IMR-90 (cell line): ENCODE measurements at regions not wholly inside any gene's neighbourhood (a gene's known extent, or its start where the extent isn't known, plus 50 kb on each side); places are given as distances from the start of the nearest gene placed in this dataset.

ENCODE experiments used
- BHLHE40 ChIP-seq: fragments of 150-350 bp; IDR thresholded peaks from 2 replicates; pipeline ENCODE4 v1.6.1; 2016; ENCODE audit warnings: mild to moderate bottlenecking, low read depth, low read length
- CEBPB ChIP-seq: IDR thresholded peaks from 2 replicates; pipeline ENCODE4 v1.6.1; 2012; ENCODE audit warnings: low read depth, low read length, improper control_type of control experiment
- CHD1 ChIP-seq: IDR thresholded peaks from 2 replicates; pipeline ENCODE4 v1.6.1; 2012; ENCODE audit warnings: low read depth, low read length, improper control_type of control experiment
- FOS ChIP-seq: fragments of 150-350 bp; IDR thresholded peaks from 2 replicates; pipeline ENCODE4 v1.6.1; 2016; ENCODE audit warnings: low read depth, low read length
- MXI1 ChIP-seq: IDR thresholded peaks from 2 replicates; pipeline ENCODE4 v1.6.1; 2012; ENCODE audit warnings: low read depth, mild to moderate bottlenecking, low read length, moderate library complexity, borderline replicate concordance
- NFE2L2 ChIP-seq: fragments of 150-350 bp; IDR thresholded peaks from 2 replicates; pipeline ENCODE4 v1.6.1; 2016; ENCODE audit warnings: low read depth, mild to moderate bottlenecking, low read length
- POLR2A ChIP-seq: IDR thresholded peaks from 2 replicates; pipeline ENCODE4 v1.6.1; 2012; ENCODE audit warnings: mild to moderate bottlenecking, low read depth, low read length
- RAD21 ChIP-seq: IDR thresholded peaks from 2 replicates; pipeline ENCODE4 v1.6.1; 2012; ENCODE audit warnings: low read length, improper control_type of control experiment
- RCOR1 ChIP-seq: IDR thresholded peaks from 2 replicates; pipeline ENCODE4 v1.6.1; 2012; ENCODE audit warnings: mild to moderate bottlenecking, low read length, improper control_type of control experiment; ENCODE audit not compliant: insufficient replicate concordance
- RFX5 ChIP-seq: IDR thresholded peaks from 2 replicates; pipeline ENCODE4 v1.8.0; 2012; ENCODE audit warnings: low read depth, mild to moderate bottlenecking, low read length, moderate library complexity
- SMC3 ChIP-seq: fragments of 150-350 bp; IDR thresholded peaks from 2 replicates; pipeline ENCODE4 v1.6.1; 2016; ENCODE audit warnings: low read depth, mild to moderate bottlenecking, antibody characterized with exemption, low read length, moderate library complexity
- TF ChIP-seq, protein P1 (sequence below): conservative IDR thresholded peaks from 2 replicates; pipeline ENCODE4 v1.5.1; 2012; ENCODE audit warnings: mild to moderate bottlenecking, low read depth, low read length, improper control_type of control experiment
- TF ChIP-seq, protein P2 (sequence below): fragments of 150-350 bp; IDR thresholded peaks from 2 replicates; pipeline ENCODE4 v1.6.1; 2017; ENCODE audit warnings: mild to moderate bottlenecking, antibody characterized with exemption, low read length, low read depth
- TF ChIP-seq, protein P3 (sequence below): fragments of 150-350 bp; IDR thresholded peaks from 2 replicates; pipeline ENCODE4 v1.6.1; 2016; ENCODE audit warnings: low read depth, mild to moderate bottlenecking, low read length, moderate library complexity, borderline replicate concordance

DNA sequence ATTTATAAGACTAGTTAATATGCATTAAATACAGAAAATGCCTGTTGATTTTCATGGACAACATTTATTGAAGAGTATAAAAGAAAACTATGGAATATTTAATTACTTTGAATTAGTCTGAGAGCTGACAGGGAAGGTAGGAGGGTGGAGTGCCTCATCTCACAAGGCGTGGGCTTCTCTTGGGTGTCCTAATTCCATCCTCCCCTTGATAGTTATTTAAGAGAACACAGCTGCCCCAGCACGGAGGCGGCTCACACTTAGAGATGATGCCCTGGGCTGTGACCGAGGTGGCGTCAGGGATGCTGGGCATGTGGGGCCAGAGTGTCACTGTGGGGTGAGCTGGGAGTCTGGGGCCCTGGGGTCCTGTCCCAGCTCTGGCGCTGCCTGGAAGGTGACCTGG, 493.0 kb downstream of the PTPRU start:
- TF ChIP-seq, protein P1, sequence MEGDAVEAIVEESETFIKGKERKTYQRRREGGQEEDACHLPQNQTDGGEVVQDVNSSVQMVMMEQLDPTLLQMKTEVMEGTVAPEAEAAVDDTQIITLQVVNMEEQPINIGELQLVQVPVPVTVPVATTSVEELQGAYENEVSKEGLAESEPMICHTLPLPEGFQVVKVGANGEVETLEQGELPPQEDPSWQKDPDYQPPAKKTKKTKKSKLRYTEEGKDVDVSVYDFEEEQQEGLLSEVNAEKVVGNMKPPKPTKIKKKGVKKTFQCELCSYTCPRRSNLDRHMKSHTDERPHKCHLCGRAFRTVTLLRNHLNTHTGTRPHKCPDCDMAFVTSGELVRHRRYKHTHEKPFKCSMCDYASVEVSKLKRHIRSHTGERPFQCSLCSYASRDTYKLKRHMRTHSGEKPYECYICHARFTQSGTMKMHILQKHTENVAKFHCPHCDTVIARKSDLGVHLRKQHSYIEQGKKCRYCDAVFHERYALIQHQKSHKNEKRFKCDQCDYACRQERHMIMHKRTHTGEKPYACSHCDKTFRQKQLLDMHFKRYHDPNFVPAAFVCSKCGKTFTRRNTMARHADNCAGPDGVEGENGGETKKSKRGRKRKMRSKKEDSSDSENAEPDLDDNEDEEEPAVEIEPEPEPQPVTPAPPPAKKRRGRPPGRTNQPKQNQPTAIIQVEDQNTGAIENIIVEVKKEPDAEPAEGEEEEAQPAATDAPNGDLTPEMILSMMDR: no peak
- TF ChIP-seq, protein P2, sequence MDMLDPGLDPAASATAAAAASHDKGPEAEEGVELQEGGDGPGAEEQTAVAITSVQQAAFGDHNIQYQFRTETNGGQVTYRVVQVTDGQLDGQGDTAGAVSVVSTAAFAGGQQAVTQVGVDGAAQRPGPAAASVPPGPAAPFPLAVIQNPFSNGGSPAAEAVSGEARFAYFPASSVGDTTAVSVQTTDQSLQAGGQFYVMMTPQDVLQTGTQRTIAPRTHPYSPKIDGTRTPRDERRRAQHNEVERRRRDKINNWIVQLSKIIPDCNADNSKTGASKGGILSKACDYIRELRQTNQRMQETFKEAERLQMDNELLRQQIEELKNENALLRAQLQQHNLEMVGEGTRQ: no peak
- TF ChIP-seq RAD21 (no peak), POLR2A (no peak), CEBPB (no peak), BHLHE40 (no peak), RCOR1 (no peak), RFX5 (no peak), SMC3 (no peak), FOS (no peak), CHD1 (no peak), NFE2L2 (no peak), MXI1 (no peak)
- TF ChIP-seq, protein P3, sequence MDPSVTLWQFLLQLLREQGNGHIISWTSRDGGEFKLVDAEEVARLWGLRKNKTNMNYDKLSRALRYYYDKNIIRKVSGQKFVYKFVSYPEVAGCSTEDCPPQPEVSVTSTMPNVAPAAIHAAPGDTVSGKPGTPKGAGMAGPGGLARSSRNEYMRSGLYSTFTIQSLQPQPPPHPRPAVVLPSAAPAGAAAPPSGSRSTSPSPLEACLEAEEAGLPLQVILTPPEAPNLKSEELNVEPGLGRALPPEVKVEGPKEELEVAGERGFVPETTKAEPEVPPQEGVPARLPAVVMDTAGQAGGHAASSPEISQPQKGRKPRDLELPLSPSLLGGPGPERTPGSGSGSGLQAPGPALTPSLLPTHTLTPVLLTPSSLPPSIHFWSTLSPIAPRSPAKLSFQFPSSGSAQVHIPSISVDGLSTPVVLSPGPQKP: no peak
